ENCODE measurements at regions not wholly inside any gene's neighbourhood (a gene's known extent, or its start where the extent isn't known, plus 50 kb on each side); places are given as distances from the start of the nearest gene placed in this dataset.

- TF ChIP-seq CTCF (IDR thresholded peaks at IDR 0.05; ENCODE audit: unreplicated experiment): no peak
- H3K4me1 Mint-ChIP-seq: peaks cover 28% of the 10 kb centered on the region
- DNase-seq (ENCODE audit: low spot score in 2 of 2, unreplicated experiment in 2 of 2): no peak
- no peaks in the 10 kb centered on the region for H3K36me3 Mint-ChIP-seq
- H3K27me3 Mint-ChIP-seq (ENCODE audit: low read depth): no peaks in the 10 kb centered on the region
- H3K9me3 Mint-ChIP-seq: no peaks in the 10 kb centered on the region
- no peak overlapping the region for H3K4me3 Mint-ChIP-seq
- H3K27ac Mint-ChIP-seq: no peak overlapping the region
Observed at GRCh38 chr5:159658266-159658925, 257.9 kb upstream of the ADRA1B start.

- no peaks in the 10 kb centered on the region for H3K9me3 Mint-ChIP-seq
- TF ChIP-seq CTCF (IDR thresholded peaks at IDR 0.05; ENCODE audit: unreplicated experiment): no peak
- H3K4me1 Mint-ChIP-seq: peaks cover 28% of the 10 kb centered on the region
- H3K4me3 Mint-ChIP-seq: no peak overlapping the region
- no peak for DNase-seq (ENCODE audit: low spot score in 2 of 2, unreplicated experiment in 2 of 2)
- H3K27me3 Mint-ChIP-seq (ENCODE audit: low read depth): no peaks in the 10 kb centered on the region
- no peak overlapping the region for H3K27ac Mint-ChIP-seq
- H3K36me3 Mint-ChIP-seq: no peaks in the 10 kb centered on the region
Observed at GRCh38 chr5:159660401-159660800, 255.9 kb upstream of the ADRA1B start.

GRCh38 chr5:159663986-159664385, 252.3 kb upstream of the ADRA1B start:
- Mint-ChIP-seq H3K27ac (no peak overlapping the region), H3K36me3 (no peaks in the 10 kb centered on the region), H3K27me3 (ENCODE audit: low read depth) (no peaks in the 10 kb centered on the region), H3K9me3 (no peaks in the 10 kb centered on the region), H3K4me1 (peaks cover 7% of the 10 kb centered on the region), H3K4me3 (no peak overlapping the region)
- TF ChIP-seq CTCF (IDR thresholded peaks at IDR 0.05; ENCODE audit: unreplicated experiment): no peak
- no peak for DNase-seq (ENCODE audit: low spot score in 2 of 2, unreplicated experiment in 2 of 2)

DNA sequence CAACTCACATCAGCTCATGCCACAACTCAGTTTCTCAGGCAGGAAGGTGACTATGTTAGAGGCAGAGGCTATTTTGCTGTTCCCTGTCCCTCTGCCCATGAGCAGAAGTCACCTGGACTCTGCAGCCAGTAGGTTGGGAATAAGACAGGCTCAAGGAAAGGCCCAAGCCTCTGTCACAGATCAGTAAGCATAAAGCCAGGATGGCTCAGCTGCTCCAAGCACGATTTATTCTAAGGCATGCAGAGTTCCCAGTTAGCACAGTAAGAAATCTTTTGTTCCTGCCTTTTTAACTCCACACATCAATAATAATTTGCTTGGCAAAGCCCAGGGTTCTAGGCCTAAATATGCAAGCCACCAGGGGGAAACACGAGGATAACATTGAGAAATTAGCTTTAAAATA, 249.0 kb upstream of the ADRA1B start:
- no peak overlapping the region for H3K4me3 Mint-ChIP-seq
- no peaks in the 10 kb centered on the region for H3K4me1 Mint-ChIP-seq
- no peak for TF ChIP-seq CTCF (IDR thresholded peaks at IDR 0.05; ENCODE audit: unreplicated experiment)
- no peaks in the 10 kb centered on the region for H3K36me3 Mint-ChIP-seq
- peaks cover 7% of the 10 kb centered on the region for H3K9me3 Mint-ChIP-seq
- H3K27ac Mint-ChIP-seq: no peak overlapping the region
- DNase-seq (ENCODE audit: low spot score in 2 of 2, unreplicated experiment in 2 of 2): no peak
- no peaks in the 10 kb centered on the region for H3K27me3 Mint-ChIP-seq (ENCODE audit: low read depth)

DNA sequence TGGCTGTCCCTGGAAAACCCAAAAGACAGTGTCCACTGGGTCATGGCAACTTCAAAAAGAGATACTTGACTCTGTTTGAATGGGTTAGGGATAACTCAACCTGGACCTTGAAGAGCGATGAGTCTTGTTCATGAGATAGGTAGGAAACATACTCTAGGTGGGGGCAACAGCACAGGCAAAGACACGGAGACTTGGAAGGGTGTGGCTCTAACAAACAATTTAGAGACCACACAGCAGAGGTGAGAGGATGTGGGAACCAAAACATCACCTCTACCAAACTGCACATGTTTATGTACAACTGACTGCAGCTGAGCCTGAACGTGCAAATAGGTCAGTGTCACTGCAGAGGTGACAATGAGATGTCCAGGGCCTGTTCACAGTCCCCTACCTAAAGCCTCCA, 247.7 kb upstream of the ADRA1B start:
- DNase-seq (ENCODE audit: low spot score in 2 of 2, unreplicated experiment in 2 of 2): no peak
- Mint-ChIP-seq H3K27me3 (ENCODE audit: low read depth) (no peaks in the 10 kb centered on the region), H3K27ac (no peak overlapping the region), H3K9me3 (peaks cover 13% of the 10 kb centered on the region), H3K4me3 (no peak overlapping the region), H3K36me3 (no peaks in the 10 kb centered on the region), H3K4me1 (no peaks in the 10 kb centered on the region)
- TF ChIP-seq CTCF (IDR thresholded peaks at IDR 0.05; ENCODE audit: unreplicated experiment): no peak

DNA sequence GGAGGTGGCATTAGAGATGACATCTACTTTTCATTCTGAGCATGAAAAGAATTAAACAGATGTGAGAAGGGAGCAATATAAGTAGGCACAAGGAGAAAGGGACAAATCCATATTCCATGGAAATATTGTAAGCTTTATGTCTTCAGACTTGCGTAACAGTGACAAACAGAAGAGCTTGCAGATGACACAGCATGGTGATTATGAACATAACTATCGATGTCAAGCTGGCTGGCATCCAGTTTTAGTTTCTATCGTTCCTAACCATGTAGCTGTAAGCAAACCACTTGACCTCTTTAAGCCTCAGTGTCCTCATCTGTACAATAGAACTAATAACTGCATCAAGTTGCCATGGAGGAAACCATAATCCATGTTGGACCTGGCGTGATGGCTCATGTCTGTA, 246.7 kb upstream of the ADRA1B start:
- no peak for DNase-seq (ENCODE audit: low spot score in 2 of 2, unreplicated experiment in 2 of 2)
- peaks cover 15% of the 10 kb centered on the region for H3K9me3 Mint-ChIP-seq
- no peak overlapping the region for H3K27ac Mint-ChIP-seq
- no peaks in the 10 kb centered on the region for H3K36me3 Mint-ChIP-seq
- no peaks in the 10 kb centered on the region for H3K27me3 Mint-ChIP-seq (ENCODE audit: low read depth)
- no peaks in the 10 kb centered on the region for H3K4me1 Mint-ChIP-seq
- no peak overlapping the region for H3K4me3 Mint-ChIP-seq
- TF ChIP-seq CTCF (IDR thresholded peaks at IDR 0.05; ENCODE audit: unreplicated experiment): no peak

Measured in mesothelial cell of epicardium (in vitro differentiated cells).